Body of pancreas (tissue), 4 donors: ENCODE measurements at regions not wholly inside any gene's neighbourhood (a gene's known extent, or its start where the extent isn't known, plus 50 kb on each side); places are given as distances from the start of the nearest gene placed in this dataset.

Source experiments
- ATAC-seq: fragments of 150-250 bp; one replicate; pipeline ENCODE4 v1.9.1; 2016
- DNase-seq, 4 donors: peaks; one replicate each; pipeline ENCODE4 v3.0.0-alpha.2; 2019
- H3K27ac ChIP-seq, 4 donors: fragments of 200-600 bp; sonication (generic); 1 replicate in 3 of 4; 2 replicates in 1 of 4; pipeline versions ENCODE4 v1.5.1 to v1.6.1; 2016 to 2019; ENCODE audit warnings: mild to moderate bottlenecking in 1 of 4, mixed read lengths in 1 of 4, moderate library complexity in 1 of 4
- H3K27me3 ChIP-seq, 2 donors: fragments of 200-600 bp; sonication (generic); one replicate each; pipeline ENCODE4 v1.6.0; 2016; ENCODE audit warnings: mild to moderate bottlenecking in 1 of 2
- H3K36me3 ChIP-seq, 2 donors: fragments of 200-600 bp; sonication (generic); replicated peaks in 1 of 2; 2 replicates each; pipeline ENCODE4 v1.5.1; 2016; ENCODE audit warnings: low read depth in 2 of 2; ENCODE audit not compliant: insufficient read depth in 1 of 2
- H3K4me1 ChIP-seq: fragments of 200-600 bp; sonication (generic); one replicate; pipeline ENCODE4 v1.6.0; 2016
- H3K4me3 ChIP-seq, 2 donors: fragments of 200-600 bp; sonication (generic); 1 replicate in 1 of 2; 2 replicates in 1 of 2; pipeline ENCODE4 v1.5.1; 2016 to 2019
- H3K9me3 ChIP-seq, 3 donors: fragments of 200-600 bp; sonication (generic); 1 replicate in 2 of 3; 2 replicates in 1 of 3; pipeline ENCODE4 v1.5.1; 2016
- POLR2A ChIP-seq, 3 donors: fragments of 450-650 bp; IDR thresholded peaks; one replicate each; pipeline ENCODE4 v1.6.1; 2016; ENCODE audit warnings: antibody characterized with exemption in 3 of 3, mild to moderate bottlenecking in 2 of 3
- WGBS, 2 donors: methylation state at CpG; one replicate each; pipeline ENCODE4 v1.1.5; 2017; 5-methylcytosine and 5-hydroxymethylcytosine counted together
- intact Hi-C: fragments of 100-400 bp; cut with DNase I; formaldehyde crosslinking; loops from one replicate; pipeline ENCODE4 v1.15.1; 2023
- TF ChIP-seq, protein P1 (sequence below), 7 experiments: fragments of 450-650 bp in 4 of 7; fragments of 200-600 bp in 3 of 7; sonication (generic) in 3 of 7; IDR thresholded peaks; one replicate each; pipeline ENCODE4 v1.5.1; 2016 to 2019; ENCODE audit warnings: antibody characterized with exemption in 7 of 7

DNA sequence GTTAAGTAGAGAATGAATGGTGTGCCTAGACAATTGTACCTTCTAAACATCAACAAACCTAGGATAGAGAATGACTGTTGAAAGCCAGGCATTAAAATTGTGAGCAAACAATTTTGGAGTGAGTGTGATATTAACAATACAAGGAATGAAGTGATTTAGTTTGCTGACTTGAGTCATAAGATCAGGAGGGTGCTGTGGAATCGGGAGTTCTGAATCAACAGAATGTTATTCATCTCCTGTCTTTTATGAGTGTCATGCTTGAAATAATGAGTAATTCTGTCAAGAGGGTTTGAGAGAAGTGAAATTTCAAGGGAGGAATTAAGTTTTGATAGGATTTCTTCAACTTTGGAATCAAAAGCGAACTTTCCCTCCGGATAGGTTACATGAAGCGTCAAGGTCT, 214.4 kb upstream of the DSEL start:
- intact Hi-C loops, result no loop called here
- Histone ChIP-seq H3K4me3 (no peak overlapping the region), H3K4me1 (no peaks in the 10 kb centered on the region), H3K36me3 (no peaks in the 10 kb centered on the region), H3K9me3 (no peaks in the 10 kb centered on the region), H3K27ac (no peak overlapping the region), H3K27me3 (no peaks in the 10 kb centered on the region)
- DNase-seq, result no peak
- TF ChIP-seq, protein P1, sequence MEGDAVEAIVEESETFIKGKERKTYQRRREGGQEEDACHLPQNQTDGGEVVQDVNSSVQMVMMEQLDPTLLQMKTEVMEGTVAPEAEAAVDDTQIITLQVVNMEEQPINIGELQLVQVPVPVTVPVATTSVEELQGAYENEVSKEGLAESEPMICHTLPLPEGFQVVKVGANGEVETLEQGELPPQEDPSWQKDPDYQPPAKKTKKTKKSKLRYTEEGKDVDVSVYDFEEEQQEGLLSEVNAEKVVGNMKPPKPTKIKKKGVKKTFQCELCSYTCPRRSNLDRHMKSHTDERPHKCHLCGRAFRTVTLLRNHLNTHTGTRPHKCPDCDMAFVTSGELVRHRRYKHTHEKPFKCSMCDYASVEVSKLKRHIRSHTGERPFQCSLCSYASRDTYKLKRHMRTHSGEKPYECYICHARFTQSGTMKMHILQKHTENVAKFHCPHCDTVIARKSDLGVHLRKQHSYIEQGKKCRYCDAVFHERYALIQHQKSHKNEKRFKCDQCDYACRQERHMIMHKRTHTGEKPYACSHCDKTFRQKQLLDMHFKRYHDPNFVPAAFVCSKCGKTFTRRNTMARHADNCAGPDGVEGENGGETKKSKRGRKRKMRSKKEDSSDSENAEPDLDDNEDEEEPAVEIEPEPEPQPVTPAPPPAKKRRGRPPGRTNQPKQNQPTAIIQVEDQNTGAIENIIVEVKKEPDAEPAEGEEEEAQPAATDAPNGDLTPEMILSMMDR (IDR thresholded peaks at IDR 0.05), result no peak
- TF ChIP-seq POLR2A (IDR thresholded peaks at IDR 0.05), result no peak
- WGBS, 2 donors, result 77 to 81% methylated on average over 4 of the region's 4 CpGs
- no peak for ATAC-seq

DNA sequence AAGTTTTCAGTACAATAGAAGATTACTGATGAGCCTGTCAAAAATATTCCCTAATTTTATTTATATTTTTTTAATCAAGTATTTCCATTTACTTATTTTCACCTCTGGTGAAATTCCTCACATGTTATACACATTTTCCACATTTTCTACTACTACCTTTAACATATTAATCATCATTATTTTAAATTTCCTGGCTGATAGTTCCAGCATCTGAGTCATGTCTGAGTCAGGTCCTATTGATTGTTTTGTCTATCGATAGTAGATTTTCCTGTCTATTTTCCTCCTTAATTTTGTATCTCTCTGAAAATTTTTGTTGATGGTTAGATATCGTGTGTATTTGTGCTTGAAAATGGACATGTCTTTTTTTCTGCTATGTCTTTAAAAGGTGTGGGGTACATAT, 211.8 kb upstream of the DSEL start:
- no peak overlapping the region for H3K4me3 ChIP-seq
- no peak overlapping the region for H3K27ac ChIP-seq
- DNase-seq (no peak), ATAC-seq (no peak)
- WGBS, 2 donors, result 71 to 72% methylated on average over 2 of the region's 2 CpGs
- no peaks in the 10 kb centered on the region for H3K36me3 ChIP-seq
- H3K27me3 ChIP-seq, result no peaks in the 10 kb centered on the region
- TF ChIP-seq POLR2A (IDR thresholded peaks at IDR 0.05), result no peak
- TF ChIP-seq, protein P1 (IDR thresholded peaks at IDR 0.05), result no peak
- H3K9me3 ChIP-seq, result no peaks in the 10 kb centered on the region
- intact Hi-C loops, result no loop called here
- H3K4me1 ChIP-seq, result no peaks in the 10 kb centered on the region

DNA sequence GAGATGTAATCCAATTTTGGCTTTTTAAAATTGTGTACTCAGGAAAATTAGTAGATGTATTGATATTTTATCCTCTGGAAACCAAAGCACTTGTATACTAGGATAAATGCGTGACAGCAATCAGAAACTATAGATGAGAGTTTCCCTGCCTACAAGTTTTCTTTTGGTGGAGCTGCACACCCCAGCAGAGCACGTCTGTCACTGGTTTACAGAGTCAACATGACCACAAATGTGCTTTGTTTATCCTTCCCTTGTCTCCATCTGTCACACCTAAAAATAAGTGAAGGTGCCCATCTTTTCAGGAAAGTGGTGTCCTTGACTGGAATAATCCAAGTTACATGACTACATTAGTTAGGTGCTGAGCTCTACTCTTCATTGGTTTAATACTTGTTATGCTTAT, 210.4 kb upstream of the DSEL start:
- TF ChIP-seq, protein P1 (IDR thresholded peaks at IDR 0.05), result no peak
- TF ChIP-seq POLR2A (IDR thresholded peaks at IDR 0.05), result no peak
- WGBS, 2 donors, result 10 to 16% methylated on average over 2 of the region's 2 CpGs
- no peaks in the 10 kb centered on the region for H3K27me3 ChIP-seq

GRCh38 chr18:67717800-67718199, 201.3 kb upstream of the DSEL start:
- Histone ChIP-seq H3K4me1 (no peaks in the 10 kb centered on the region), H3K27ac (no peak overlapping the region), H3K4me3 (no peak overlapping the region), H3K36me3 (no peaks in the 10 kb centered on the region), H3K27me3 (no peaks in the 10 kb centered on the region), H3K9me3 (no peaks in the 10 kb centered on the region)
- WGBS, 2 donors, result 64 to 73% methylated on average over 8 of the region's 8 CpGs
- intact Hi-C loops, result no loop called here
- DNase-seq, result no peak
- TF ChIP-seq POLR2A (IDR thresholded peaks at IDR 0.05), result no peak
- TF ChIP-seq, protein P1 (IDR thresholded peaks at IDR 0.05), result no peak
- ATAC-seq, result no peak

More for the DNA sequence above, 210.4 kb upstream of the DSEL start:
- intact Hi-C loops, result no loop called here
- Histone ChIP-seq H3K4me3 (no peak overlapping the region), H3K9me3 (no peaks in the 10 kb centered on the region), H3K27ac (no peak overlapping the region), H3K4me1 (no peaks in the 10 kb centered on the region), H3K36me3 (no peaks in the 10 kb centered on the region)
- ATAC-seq (no peak), DNase-seq (no peak)

GRCh38 chr18:67715567-67715966, 199.0 kb upstream of the DSEL start:
- Histone ChIP-seq H3K4me3 (no peak overlapping the region), H3K36me3 (no peaks in the 10 kb centered on the region), H3K4me1 (no peaks in the 10 kb centered on the region), H3K27me3 (no peaks in the 10 kb centered on the region), H3K9me3 (no peaks in the 10 kb centered on the region), H3K27ac (no peak overlapping the region)
- TF ChIP-seq, protein P1 (IDR thresholded peaks at IDR 0.05), result no peak
- TF ChIP-seq POLR2A (IDR thresholded peaks at IDR 0.05), result no peak
- DNase-seq, result no peak
- WGBS, 2 donors, result 30 to 33% methylated on average over 2 of the region's 2 CpGs
- intact Hi-C loops, result no loop called here
- no peak for ATAC-seq
